ENCODE measurements at regions not wholly inside any gene's neighbourhood (a gene's known extent, or its start where the extent isn't known, plus 50 kb on each side); places are given as distances from the start of the nearest gene placed in this dataset.
"Not testable (repeated sequence)": the region's sequence is repeated elsewhere in the genome, so short reads cannot be mapped to it uniquely, and the experiment has no call there.

DNA sequence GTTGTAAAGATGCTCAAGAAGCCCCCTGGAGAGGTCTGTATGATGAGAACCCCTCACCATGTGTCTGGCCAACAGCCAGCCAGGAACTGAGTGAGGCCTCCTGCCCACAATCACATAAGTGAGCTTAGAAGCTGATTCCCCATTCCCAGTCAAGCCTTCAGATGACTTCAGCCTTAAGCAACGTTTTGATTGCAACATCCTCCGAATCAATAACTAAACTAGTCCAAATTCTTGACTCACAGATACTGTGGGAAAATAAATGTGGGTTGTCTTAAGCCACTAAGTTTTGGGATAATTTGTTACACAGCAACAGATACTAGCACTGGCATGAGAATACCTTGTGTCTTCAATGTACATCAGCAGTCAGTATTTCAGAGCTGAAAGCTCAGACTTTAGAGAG is 54.5 kb upstream of the HS3ST4 start:
- no peak for DNase-seq

DNA sequence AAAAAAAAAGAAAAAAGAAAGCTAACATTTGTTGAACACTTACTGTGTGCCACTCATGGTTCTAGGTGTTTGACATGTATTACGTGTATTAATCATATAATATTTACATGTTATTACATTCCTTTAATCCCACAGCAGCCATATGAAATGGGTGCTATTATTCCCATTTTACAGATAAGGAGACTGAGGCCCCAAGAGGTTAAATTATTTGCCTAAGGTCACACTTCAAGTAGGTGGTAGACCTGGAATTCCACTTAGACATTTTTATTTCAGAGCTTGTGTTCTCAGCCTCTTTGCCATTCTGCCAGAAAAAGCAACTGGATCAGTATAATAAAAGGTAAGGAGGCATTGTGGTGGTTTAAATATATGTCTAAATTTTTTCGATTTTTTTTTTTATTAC is 55.1 kb upstream of the HS3ST4 start:
- no peak for DNase-seq

DNA sequence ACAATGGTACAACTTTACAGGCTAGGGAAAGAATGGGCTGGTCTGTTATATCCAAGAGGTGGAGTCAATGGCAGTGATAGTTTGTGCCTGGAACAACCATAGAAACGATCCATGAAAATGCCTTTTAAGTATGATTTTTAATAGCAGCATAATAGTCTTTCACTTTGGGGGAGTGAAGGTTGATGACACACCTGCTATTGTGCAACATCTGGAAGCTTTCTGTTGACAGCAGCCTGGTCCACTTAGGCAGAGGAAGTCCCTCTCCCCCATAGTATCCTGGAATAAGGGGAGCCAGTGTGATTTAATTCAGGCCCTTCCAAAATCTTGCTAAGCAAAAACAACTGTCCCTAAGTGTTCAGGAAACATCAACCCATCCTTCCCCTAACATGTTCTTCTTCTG is 56.3 kb upstream of the HS3ST4 start:
- DNase-seq, result no peak

DNA sequence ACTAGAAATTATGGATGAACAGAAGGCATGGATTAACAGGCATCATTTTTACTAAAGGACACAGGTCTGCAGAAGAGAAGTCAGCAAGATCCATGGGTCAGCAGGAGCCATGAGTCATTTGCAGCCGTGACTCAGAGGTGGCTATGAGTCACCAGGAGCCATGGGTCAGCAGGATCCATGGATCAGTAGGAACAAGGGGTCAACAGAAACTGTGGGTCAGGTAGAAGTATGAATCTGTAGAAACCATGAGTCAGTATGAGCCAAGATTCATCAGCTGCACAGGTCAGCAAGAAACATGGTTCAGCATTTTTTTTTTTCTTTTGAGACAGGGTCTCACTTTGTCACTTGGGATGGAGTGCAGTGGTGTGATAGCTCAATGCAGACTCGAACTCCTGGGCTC is 58.2 kb upstream of the HS3ST4 start:
- peak; percentile 4 to 16 (median 6) for DNase-seq

DNA sequence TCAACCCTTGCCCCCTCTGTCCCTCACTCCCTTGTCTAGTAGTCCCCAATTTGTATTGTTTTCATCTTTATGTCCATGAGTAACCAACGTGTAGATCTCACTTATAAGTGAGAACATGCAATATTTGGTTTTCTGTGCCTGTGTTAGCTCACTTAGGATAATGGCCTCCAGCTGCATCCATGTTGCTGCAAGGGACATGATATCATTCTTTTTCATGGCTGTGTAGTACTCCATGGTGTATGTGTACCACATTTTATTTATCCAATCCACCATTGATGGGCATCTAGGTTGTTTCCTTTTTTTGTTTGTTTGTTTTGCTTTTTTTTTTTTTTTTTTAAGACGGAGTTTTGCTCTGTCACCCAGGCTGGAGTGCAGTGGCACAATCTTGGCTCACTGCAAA is 63.0 kb upstream of the HS3ST4 start:
- DNase-seq, result no peak

DNA sequence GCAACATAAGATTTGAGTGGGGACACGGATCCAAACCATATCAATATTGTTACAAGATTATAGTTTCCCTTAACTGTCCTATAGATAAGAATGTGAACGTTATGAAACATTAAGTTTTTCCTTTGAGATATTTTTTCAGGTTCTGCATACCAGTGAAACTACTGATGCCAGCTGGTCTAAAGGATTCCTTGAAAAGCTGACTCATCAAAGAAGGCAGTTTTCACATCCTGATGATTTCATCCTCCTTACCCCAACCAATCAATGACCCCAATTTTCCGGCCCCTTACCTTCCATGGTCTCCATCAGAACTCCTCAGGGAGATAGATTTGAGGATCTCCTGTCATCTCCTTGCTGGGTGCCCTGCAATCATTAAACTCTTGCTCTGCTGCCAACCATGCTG is 64.1 kb upstream of the HS3ST4 start:
- no peak for DNase-seq

DNA sequence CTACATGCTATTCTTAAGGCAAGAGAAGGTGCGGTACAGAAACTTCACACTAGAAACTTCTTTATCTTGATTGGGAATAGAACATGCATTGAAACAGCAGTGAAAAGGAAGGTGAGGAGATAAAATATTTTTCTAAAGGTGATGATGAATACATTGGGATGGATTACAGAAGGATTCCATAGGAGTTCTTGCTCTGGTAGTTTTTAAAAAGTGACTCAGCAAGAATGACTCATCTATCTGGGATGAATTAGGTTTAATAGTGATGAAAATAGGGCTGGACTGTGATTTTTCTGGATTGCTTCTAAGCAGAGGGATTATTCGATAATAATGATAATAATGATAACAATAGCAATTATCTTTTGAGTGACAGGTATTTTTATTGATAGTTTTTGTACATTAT is 65.6 kb upstream of the HS3ST4 start:
- no peak for DNase-seq

DNA sequence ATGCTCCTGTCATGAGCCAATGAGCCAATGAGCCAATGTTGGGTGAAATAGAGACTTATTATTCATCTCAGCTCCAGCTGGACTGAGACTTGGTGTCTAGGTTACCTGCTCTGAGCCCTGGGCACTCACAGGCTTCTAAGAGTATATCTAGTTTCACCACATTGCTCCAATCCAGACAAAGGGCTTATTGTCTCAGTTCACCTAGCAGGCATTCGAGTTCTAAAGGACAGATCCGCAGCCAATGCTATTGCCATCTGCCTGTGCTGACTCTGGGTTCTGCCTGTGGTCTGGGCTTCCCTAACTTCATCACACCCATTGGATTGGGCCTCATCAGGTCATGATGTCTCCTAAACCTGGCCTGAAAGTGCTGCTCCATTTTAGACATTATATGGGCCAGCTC is 66.1 kb upstream of the HS3ST4 start:
- no peak for DNase-seq

DNA sequence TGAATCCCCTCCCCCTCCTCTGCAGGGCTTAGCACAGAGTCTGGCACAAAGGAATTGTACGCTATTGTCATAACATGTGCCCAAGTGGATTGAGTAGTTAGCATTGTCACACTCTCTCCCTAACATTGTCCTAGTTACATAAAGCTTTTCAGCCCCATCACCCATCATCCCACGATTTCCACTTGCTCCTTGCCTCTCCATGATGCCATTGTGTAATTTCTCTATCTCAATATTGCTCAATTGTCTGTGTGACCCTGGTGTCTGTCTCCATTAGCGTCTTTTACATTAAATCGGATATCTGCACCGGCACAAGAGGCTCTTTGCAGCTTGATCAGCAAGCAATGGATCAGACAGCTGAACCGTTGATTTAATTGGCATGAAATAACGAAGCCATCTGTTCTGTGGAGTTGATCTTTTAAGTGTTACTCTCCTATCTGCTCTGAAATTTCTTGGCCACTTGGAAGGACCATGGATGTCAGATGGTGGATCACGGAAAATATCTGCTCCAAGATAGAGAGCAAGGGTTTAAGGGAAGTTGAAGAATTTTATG is 77.0 kb upstream of the HS3ST4 start:
- DNase-seq, result no peak

DNA sequence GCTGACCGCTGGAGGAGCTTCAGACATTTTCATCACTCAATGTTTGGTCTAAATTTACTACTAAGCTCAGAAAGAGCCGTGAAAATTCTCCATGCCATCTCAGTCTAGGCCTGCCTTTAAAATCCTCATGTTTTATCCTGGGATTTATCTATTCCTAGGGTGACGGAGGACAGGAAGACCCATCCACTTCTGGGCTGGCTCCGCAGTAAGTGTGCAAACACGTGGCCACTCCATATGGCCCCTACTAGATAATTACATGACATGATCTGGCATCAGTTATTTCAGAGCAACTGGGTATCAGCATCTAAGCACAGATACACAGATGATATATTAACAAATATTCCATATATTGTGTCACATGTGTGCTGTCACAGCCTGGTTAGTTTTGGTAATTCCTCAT is 77.8 kb upstream of the HS3ST4 start:
- no peak for DNase-seq

DNA sequence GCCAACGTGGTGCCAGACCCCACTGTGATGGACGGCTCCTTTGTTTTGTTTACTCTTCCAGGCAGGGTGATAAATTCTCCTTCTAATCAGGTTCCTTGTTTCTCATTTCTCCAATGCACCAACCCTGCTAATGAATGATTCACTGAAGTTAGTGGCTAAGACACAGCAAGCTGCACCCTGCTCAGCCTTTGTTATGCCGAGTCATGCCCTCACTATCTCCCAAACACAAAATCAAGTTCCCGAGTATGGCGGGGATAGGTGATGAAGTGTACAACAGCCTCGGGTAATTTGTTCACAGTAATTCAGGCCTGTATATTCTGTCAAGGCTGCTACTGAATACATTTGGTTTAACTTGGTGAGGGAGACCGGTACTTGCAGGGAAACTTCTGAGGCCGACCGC is 83.8 kb upstream of the HS3ST4 start:
- no peak for DNase-seq

DNA sequence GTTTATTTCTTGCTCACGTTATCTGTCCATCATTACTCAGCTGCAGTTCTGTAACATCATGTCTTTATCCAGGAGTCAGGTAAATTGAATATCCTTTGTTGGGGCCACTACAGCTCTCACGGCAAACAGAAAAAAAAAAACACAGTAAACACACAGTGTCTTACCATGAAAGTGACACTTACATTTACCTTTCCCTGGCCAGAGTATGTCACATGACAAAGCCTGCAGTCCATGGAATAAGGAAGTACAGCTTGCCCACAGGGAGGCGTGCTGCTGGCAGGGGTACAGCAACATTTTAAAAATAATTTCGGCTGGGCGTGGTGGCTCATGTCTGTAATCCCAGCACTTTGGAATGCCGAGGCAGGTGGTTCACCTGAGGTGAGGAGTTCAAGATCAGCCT is 85.7 kb upstream of the HS3ST4 start:
- DNase-seq, result no peak

DNA sequence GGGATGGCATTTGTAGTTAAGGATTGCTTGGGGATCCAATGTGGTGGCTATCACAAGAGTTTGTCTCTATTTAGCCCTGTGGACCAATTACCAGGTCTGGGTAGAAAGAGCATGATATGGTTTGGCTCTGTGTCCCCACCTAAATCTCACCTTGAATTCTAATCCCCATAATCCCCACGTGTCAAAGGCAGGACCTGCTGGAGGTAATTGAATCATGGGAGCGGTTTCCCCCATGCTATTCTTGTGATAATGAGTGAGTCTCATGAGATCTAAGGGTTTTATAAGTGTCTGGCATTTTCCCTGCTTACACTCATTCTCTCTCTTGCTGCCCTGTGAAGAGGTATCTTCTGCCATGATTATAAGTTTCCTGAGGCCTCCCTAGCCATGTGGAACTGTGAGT is 86.4 kb upstream of the HS3ST4 start:
- DNase-seq, result no peak

DNA sequence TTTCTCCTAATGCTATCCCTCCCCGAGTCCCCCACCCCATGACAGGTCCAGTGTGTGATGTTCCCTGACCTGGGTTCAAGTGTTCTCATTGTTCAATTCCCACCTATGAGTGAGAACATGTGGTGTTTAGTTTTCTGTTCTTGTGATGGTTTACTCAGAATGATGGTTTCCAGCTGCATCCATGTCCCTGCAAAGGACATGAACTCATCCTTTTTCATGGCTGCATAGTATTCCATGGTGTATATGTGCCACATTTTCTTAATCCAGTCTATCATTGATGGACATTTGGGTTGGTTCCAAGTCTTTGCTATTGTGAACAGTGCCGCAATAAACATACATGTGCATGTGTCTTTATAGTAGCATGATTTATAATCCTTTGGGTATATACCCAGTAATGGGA is 90.5 kb upstream of the HS3ST4 start:
- DNase-seq, result not testable (repeated sequence)

DNA sequence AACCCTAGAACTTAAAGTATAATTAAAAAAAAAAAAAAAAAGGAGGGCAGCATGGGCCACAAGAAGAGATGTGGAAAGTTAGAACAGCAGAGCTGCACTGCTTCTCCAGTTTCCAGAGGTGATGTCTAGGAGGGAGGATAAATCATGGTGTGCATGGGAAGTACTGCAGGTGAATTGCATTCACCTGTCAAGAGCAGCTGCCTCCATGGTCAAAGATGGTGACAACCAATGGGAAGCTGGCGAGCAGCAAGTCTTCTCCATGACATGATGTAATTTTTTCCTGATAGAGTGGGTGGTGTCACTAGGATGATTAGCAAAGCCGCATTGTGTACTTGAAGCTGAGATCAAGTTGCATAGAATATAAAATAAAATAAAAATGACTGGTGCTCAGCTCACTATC is 95.6 kb upstream of the HS3ST4 start:
- no peak for DNase-seq

DNA sequence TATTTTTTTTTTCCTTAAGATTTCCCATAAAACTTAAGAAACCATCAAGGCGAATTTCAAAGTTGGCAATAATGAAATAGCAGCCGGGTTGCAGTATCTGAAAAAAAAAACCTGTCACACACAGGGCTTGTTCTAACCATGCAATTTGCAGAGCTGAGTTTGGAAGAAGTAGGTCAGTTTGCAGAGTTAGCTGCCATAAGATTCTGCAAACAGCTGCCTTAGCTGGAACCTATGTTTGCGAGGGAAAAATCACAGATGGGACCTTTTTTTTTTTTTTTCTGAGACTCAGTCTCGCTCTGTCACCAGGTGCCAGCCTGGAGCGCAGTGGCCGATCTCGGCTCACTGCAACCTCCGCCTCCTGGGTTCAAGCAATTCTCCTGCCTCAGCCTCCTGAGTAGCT is 98.5 kb upstream of the HS3ST4 start:
- no peak for DNase-seq

DNA sequence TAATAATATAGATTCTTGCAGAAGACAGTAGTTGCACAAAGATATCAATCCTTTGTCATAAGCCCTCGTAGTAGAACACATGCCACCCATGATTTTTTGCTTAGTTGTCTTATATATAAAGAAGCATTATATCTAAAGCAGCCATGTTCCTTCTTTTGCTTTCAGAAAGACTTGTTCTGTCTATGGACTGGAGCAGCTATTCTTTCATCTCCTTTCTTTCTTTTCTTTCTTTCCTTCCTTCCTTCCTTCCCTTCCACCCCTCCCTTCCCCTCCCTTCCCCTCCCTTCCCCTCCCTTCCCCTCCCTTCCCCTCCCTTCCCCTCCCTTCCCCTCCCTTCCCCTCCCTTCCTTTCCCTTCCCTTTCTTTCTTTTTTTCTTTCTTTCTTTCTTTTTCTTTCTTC is 104.0 kb upstream of the HS3ST4 start:
- DNase-seq, result no peak

DNA sequence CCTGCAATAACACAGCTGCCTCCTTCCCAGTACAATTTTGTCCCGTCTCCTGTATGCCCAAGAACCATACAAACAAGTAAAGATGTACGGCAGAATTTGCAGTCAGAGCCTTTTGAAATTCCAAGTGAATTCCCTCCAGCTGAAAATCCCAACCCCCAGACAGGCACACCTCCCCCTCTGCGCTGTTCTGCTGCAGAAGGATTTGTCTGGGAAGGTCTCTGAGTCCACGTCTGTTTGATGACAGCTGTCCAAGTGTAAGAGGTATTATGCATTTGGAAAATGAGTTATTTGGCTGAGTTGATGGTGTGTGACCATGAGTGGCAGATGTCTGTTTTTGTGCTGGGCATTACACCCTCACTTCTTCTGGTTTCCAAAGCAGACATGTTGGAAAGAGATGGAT is 104.9 kb upstream of the HS3ST4 start:
- DNase-seq, result no peak

DNA sequence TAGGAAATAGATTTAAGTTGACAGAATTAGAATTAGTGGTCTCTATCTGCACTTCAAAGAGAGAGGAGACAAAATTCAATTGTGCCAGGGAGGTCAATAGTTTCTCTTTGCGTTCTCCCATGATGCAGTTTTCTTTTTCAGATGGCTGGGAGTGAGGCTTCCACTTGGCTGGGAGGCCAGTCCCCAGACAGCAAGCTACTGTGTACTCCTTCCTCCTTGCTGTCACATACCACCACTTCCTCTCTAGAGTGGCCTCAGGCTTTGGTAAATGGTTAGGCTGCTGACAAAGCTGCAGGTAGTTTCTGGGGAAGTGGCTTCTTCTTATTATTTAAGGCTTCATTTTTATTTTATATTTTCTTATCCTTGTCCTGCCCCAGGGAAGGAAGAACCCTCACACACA is 106.2 kb upstream of the HS3ST4 start:
- no peak for DNase-seq

DNA sequence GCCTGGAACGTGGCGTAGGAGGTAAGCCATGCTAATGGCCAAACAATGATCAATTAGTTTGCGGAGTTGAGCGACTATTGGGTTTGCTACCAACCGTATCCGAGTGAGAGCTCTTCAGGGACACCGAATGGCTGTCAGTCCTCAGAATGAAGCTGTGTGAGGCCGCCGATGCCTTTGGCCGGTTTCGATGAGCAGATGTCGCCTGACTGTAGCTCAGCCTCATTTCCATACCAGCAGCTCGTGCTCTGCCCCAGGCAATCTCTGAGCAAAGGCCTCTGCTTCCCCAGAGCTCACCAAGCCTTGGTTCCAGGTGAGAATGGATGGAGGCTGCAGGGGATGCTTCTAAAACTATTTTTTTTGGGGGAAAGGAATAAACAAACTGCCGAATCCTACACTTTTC is 111.7 kb upstream of the HS3ST4 start:
- DNase-seq, result no peak

DNA sequence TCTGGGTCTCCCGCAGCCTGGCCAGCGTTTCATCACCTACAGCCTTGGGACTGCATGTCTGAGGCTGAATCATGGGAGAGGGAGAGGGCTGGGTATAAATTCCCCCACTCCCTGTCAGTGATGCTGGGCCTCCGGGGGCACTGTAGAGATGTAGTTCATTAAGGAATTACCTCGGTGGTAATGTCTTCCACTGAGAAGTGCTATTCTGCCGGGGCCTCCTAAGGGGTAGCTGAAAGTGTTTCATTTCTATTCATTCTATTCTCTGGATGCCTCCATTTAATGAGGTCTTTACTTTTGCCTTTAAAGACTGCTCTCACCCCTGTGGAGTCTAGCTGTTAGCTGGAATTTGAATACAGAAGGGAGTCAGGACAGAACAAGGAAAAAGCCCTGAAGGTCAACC is 116.4 kb upstream of the HS3ST4 start:
- no peak for DNase-seq

DNA sequence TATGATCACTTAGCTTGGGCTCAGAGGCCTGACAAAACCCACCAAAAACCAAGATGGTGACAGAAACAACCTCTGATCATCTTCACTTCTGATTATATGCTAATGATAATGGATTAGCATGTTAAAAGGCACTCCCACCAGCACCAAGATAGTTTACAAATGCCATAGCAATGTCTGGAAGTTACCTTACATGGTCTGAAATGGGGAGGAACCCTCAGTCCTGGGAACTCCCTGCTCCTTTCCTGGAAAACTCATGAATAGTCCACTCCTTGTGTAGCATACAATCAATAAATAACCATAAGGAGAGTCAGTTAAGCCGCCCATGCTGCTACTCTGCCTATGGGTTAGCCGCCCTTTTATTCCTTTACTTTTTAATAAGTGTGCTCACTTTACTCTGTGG is 120.0 kb upstream of the HS3ST4 start:
- DNase-seq, result no peak

DNA sequence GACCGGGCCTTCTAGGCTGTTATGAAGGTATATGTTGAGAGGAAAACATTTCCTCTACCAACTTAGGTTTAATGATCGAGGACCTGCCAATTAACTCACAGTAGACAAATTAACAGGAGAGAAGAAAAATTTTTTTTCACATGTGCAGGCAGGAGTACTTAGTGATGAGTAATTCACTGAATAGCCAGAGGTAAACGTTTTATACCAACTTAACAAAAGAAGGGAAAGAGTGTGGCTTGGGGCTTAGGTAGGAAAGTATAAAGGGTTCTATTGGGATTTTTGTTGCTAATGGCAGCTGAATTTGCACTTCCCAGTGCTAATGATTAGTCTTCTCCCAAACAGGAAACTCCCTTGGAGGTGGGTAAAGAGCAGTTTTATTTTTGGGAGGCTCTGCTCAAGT is 121.6 kb upstream of the HS3ST4 start:
- no peak for DNase-seq

DNA sequence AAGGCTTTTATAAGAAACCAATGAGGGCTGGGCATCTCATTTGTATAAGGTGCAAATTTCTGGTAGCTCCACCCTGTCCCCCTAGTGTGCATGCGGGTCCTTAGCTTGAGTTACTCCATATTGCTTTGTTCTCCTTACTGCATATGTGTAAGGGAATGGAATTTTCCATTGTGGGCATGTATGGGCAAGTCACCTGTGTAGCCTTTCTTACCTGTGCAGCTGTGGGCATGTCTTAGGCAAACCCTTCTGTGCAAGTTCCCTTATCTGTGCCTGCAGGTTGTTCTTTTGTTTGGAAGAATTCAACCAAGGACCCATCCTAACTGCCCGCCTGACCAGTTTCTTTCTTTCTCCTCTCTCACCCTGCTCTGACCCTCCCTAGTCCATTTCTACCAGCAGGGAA is 122.8 kb upstream of the HS3ST4 start:
- no peak for DNase-seq

DNA sequence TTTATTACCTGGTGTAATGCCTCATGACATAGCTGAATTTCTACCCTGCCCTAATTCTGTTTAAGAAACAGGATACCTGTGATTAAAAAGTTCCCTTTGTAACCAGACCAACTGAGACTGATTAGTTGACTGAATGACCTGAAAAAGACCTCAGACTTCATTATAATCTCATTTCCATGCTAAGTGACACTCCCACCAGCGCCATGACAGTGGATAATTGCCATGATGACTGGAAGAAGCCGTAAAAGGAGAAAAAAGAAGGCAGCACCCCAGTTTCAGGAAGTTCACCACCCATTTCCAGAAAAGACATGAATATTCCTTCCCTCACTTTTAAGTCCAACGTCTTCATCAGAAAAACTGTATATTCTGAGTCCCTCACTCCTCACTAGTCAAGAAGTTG is 125.6 kb upstream of the HS3ST4 start:
- no peak for DNase-seq

DNA sequence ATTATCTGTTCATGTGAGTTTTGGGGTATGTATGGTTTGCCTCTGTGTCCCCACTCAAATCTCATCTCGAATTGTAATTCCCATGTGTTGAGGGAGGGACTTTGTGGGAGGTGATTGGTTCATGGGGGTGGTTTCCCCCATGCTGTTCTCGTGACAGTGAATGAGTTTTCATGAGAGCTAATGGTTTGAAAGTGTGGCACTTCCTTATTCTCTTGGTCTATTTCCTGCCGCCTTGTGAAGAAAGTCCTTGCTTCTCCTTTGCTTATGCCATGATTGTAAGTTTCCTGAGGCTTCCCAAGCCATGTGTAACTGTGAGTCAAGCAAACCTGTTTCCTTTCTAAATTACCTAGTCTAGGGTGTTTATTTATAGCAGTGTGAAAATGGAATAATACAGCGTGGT is 128.1 kb upstream of the HS3ST4 start:
- DNase-seq, result peak in 1 of 4 experiments; percentile 0

All from suppressor macrophage (primary cell).